ENCODE measurements at regions not wholly inside any gene's neighbourhood (a gene's known extent, or its start where the extent isn't known, plus 50 kb on each side); places are given as distances from the start of the nearest gene placed in this dataset.
"Not testable (repeated sequence)": the region's sequence is repeated elsewhere in the genome, so short reads cannot be mapped to it uniquely, and the experiment has no call there.

- H3K27me3 Mint-ChIP-seq (ENCODE audit: unreplicated experiment); H3K4me1 Mint-ChIP-seq (ENCODE audit: unreplicated experiment); H3K4me3 Mint-ChIP-seq (ENCODE audit: unreplicated experiment); H3K36me3 Mint-ChIP-seq (ENCODE audit: unreplicated experiment); H3K9me3 Mint-ChIP-seq (ENCODE audit: unreplicated experiment); H3K27ac Mint-ChIP-seq (ENCODE audit: unreplicated experiment); DNase-seq (ENCODE audit: extremely low spot score, unreplicated experiment): not testable (repeated sequence)
Measured at GRCh38 chr15:30195355-30196008, 60.6 kb downstream of the GOLGA8T start.

DNA sequence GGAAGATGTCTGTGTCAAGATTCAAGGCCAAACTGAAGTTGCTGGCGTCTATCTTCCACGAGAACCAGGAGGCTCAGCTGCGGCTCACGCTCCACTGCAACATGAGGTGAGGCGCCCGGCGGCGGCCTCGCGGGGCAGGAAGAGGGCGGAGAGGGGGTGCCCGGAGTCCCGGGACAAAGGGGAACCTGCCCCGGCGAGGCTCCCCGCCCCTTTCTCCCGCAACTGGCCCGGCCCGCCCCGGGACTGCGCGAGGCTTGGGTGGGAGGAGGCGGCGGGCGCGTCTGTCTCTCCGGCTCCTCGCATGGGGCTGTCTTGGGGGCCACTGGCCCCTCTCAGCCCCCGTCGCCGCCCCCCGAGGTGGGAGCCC lies 61.1 kb downstream of the GOLGA8T start:
- H3K4me1 Mint-ChIP-seq (ENCODE audit: unreplicated experiment); H3K27ac Mint-ChIP-seq (ENCODE audit: unreplicated experiment); H3K36me3 Mint-ChIP-seq (ENCODE audit: unreplicated experiment); H3K4me3 Mint-ChIP-seq (ENCODE audit: unreplicated experiment); H3K27me3 Mint-ChIP-seq (ENCODE audit: unreplicated experiment); H3K9me3 Mint-ChIP-seq (ENCODE audit: unreplicated experiment): not testable (repeated sequence)
- peak; percentile 86 for DNase-seq (ENCODE audit: extremely low spot score, unreplicated experiment)

- H3K36me3 Mint-ChIP-seq (ENCODE audit: unreplicated experiment); H3K27ac Mint-ChIP-seq (ENCODE audit: unreplicated experiment); DNase-seq (ENCODE audit: extremely low spot score, unreplicated experiment); H3K9me3 Mint-ChIP-seq (ENCODE audit: unreplicated experiment); H3K27me3 Mint-ChIP-seq (ENCODE audit: unreplicated experiment); H3K4me1 Mint-ChIP-seq (ENCODE audit: unreplicated experiment): not testable (repeated sequence)
- peak overlapping the region; percentile 14 for H3K4me3 Mint-ChIP-seq (ENCODE audit: unreplicated experiment)
Measured at GRCh38 chr15:30196769-30197168, 61.9 kb downstream of the GOLGA8T start.

DNA sequence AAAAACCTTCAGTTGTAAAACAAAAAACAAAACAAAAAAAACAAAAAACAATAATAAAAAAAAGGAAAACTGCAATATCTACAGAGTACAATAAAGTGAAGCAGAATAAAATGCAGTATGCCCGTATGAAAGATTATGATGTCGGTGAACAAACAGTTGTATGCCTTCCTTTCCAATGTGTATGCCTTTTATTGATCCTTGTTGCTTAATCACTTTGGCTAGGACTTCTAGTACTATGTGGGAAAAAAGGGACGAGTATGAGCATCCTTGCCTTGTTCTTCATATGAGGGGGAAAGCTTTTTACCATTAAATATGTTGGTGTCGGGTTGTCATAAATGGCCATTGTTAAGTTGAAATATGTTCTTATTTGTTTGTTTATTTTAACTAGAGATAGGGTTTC lies 66.7 kb downstream of the GOLGA8T start:
- not testable (repeated sequence) for H3K4me3 Mint-ChIP-seq (ENCODE audit: unreplicated experiment); H3K9me3 Mint-ChIP-seq (ENCODE audit: unreplicated experiment); H3K36me3 Mint-ChIP-seq (ENCODE audit: unreplicated experiment); H3K27ac Mint-ChIP-seq (ENCODE audit: unreplicated experiment); DNase-seq (ENCODE audit: extremely low spot score, unreplicated experiment); H3K4me1 Mint-ChIP-seq (ENCODE audit: unreplicated experiment); H3K27me3 Mint-ChIP-seq (ENCODE audit: unreplicated experiment)

GRCh38 chr15:30213733-30214132 lies 78.9 kb downstream of the GOLGA8T start:
- H3K27me3 Mint-ChIP-seq (ENCODE audit: unreplicated experiment); DNase-seq (ENCODE audit: extremely low spot score, unreplicated experiment); H3K9me3 Mint-ChIP-seq (ENCODE audit: unreplicated experiment): not testable (repeated sequence)

GRCh38 chr15:30221803-30222202 lies 87.0 kb downstream of the GOLGA8T start:
- H3K27ac Mint-ChIP-seq (ENCODE audit: unreplicated experiment); H3K27me3 Mint-ChIP-seq (ENCODE audit: unreplicated experiment); H3K9me3 Mint-ChIP-seq (ENCODE audit: unreplicated experiment); H3K36me3 Mint-ChIP-seq (ENCODE audit: unreplicated experiment); DNase-seq (ENCODE audit: extremely low spot score, unreplicated experiment); H3K4me3 Mint-ChIP-seq (ENCODE audit: unreplicated experiment); H3K4me1 Mint-ChIP-seq (ENCODE audit: unreplicated experiment): not testable (repeated sequence)

More at GRCh38 chr15:30213733-30214132, 78.9 kb downstream of the GOLGA8T start:
- H3K4me1 Mint-ChIP-seq (ENCODE audit: unreplicated experiment); H3K4me3 Mint-ChIP-seq (ENCODE audit: unreplicated experiment); H3K27ac Mint-ChIP-seq (ENCODE audit: unreplicated experiment); H3K36me3 Mint-ChIP-seq (ENCODE audit: unreplicated experiment): not testable (repeated sequence)

DNA sequence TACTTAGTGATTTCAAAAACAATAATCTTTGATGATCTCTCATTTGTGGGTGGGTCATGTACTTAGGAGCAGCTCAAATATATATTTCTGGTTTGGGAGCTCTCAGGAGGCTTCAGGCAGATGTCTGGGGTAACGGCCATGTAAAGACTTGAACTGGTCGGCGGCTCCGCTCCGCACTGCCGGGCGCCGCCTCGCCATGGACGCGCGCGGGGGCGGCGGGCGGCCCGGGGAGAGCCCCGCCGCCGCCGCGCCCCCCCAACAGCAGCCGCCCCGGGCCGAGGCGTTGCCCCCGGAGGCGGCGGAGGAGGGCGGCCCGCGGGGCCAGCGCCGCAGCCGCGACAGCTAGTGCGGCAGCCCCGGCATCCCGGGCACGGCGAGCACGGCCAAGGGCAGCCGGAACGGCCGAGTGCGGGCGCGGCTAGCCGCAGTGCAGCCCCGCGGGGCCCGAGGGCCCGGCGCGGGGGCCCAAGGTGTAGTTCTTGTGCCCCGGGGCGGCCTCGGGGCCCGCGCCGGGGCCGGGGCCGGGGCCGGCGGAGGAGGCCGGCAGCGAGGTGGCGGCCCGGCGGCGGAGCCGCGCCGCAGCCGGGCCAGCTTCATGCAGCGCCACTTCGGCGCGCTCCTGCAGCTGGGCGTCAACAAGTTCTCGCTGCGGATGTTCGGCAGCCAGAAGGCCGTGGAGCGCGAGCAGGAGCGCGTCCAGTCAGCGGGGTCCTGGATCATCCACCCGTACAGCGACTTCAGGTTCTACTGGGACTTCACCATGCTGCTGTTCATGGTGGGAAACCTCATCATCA lies 88.1 kb downstream of the GOLGA8T start:
- H3K27ac Mint-ChIP-seq (ENCODE audit: unreplicated experiment); H3K9me3 Mint-ChIP-seq (ENCODE audit: unreplicated experiment); DNase-seq (ENCODE audit: extremely low spot score, unreplicated experiment); H3K4me1 Mint-ChIP-seq (ENCODE audit: unreplicated experiment); H3K4me3 Mint-ChIP-seq (ENCODE audit: unreplicated experiment); H3K36me3 Mint-ChIP-seq (ENCODE audit: unreplicated experiment); H3K27me3 Mint-ChIP-seq (ENCODE audit: unreplicated experiment): not testable (repeated sequence)

DNA sequence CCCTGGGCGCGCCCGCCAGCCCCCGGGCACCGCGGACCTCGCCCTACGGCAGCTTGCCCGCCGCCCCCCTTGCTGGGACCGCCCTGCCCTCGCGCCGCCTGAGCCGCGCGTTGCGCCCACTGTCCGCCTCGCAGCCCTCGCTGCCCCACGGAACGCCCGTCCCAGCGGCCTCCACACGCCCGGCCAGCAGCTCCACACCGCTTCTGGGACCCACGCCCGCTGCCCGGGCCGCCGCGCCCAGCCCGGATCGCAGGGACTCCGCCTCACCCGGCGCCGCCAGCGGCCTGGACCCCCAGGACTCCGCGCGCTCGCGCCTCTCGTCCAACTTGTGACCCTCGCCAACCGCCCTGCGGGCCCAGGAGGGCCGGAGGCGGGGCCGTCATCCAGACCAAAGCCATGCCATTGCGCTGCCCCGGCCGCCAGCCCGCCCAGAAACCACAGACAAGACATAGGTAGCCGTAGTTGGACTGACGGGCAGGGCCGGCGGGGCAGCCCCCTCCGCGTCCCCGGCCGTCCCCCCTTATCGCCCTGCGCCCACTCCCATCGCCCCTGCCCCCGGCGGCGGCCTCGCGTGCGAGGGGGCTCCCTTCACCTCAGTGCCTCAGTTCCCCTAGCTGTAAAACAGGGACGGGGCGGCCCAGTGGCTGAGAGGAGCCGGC lies 90.5 kb downstream of the GOLGA8T start:
- not testable (repeated sequence) for H3K27ac Mint-ChIP-seq (ENCODE audit: unreplicated experiment); H3K9me3 Mint-ChIP-seq (ENCODE audit: unreplicated experiment); DNase-seq (ENCODE audit: extremely low spot score, unreplicated experiment); H3K36me3 Mint-ChIP-seq (ENCODE audit: unreplicated experiment); H3K4me1 Mint-ChIP-seq (ENCODE audit: unreplicated experiment); H3K27me3 Mint-ChIP-seq (ENCODE audit: unreplicated experiment); H3K4me3 Mint-ChIP-seq (ENCODE audit: unreplicated experiment)

DNA sequence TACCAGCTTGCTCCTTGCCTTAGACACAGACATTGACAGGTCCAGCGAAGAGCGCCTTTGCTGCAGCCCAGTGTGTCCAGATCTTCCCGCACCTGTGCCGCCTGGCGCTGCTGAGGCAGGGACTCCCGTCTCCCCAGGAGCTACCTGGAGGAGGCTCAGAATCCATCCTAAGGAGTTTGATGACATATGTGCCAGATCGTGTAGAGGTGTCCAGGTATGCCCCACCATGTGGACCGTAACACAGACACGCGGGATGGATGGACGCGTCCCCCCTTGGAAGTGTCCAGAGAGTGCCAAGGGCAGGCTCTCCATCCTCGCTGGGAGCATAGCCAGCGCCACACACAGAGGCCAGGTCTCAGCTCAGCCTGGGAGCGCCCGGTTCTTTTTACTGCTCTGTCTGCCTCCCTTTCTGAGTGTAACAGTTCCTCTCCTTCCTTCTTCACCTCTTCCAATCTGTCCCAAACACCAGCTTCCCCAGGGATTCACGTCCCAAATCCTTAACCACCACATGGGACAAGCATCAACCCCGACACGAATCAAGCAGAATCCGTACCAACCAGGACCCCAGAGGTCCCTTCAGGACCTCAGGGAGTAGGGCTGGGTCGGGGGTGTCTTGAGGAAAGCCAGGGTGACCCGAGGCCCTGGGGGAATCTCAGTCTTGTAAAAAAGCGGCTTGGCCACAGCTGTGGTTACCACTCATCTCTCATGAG lies 126.7 kb downstream of the GOLGA8T start:
- not testable (repeated sequence) for H3K4me1 Mint-ChIP-seq (ENCODE audit: unreplicated experiment); H3K4me3 Mint-ChIP-seq (ENCODE audit: unreplicated experiment); DNase-seq (ENCODE audit: extremely low spot score, unreplicated experiment); H3K36me3 Mint-ChIP-seq (ENCODE audit: unreplicated experiment); H3K27ac Mint-ChIP-seq (ENCODE audit: unreplicated experiment); H3K9me3 Mint-ChIP-seq (ENCODE audit: unreplicated experiment); H3K27me3 Mint-ChIP-seq (ENCODE audit: unreplicated experiment)

GRCh38 chr15:30262142-30262460 lies 127.2 kb downstream of the GOLGA8T start:
- not testable (repeated sequence) for H3K27me3 Mint-ChIP-seq (ENCODE audit: unreplicated experiment); H3K4me3 Mint-ChIP-seq (ENCODE audit: unreplicated experiment)

GRCh38 chr15:30264000-30264399 lies 129.1 kb downstream of the GOLGA8T start:
- DNase-seq (ENCODE audit: extremely low spot score, unreplicated experiment); H3K9me3 Mint-ChIP-seq (ENCODE audit: unreplicated experiment); H3K27me3 Mint-ChIP-seq (ENCODE audit: unreplicated experiment); H3K4me1 Mint-ChIP-seq (ENCODE audit: unreplicated experiment); H3K36me3 Mint-ChIP-seq (ENCODE audit: unreplicated experiment); H3K27ac Mint-ChIP-seq (ENCODE audit: unreplicated experiment); H3K4me3 Mint-ChIP-seq (ENCODE audit: unreplicated experiment): not testable (repeated sequence)

More at GRCh38 chr15:30262142-30262460, 127.2 kb downstream of the GOLGA8T start:
- not testable (repeated sequence) for H3K36me3 Mint-ChIP-seq (ENCODE audit: unreplicated experiment); H3K4me1 Mint-ChIP-seq (ENCODE audit: unreplicated experiment); DNase-seq (ENCODE audit: extremely low spot score, unreplicated experiment); H3K27ac Mint-ChIP-seq (ENCODE audit: unreplicated experiment); H3K9me3 Mint-ChIP-seq (ENCODE audit: unreplicated experiment)
